Loucy (cell line): ENCODE measurements at regions not wholly inside any gene's neighbourhood (a gene's known extent, or its start where the extent isn't known, plus 50 kb on each side); places are given as distances from the start of the nearest gene placed in this dataset.
"Not testable (repeated sequence)": the region's sequence is repeated elsewhere in the genome, so short reads cannot be mapped to it uniquely, and the experiment has no call there.

Experiments
- H2AFZ ChIP-seq: fragments of 200-600 bp; sonication (generic); 2 replicates; pipeline ENCODE4 v1.6.0; 2016; ENCODE audit warnings: antibody characterized with exemption, mild to moderate bottlenecking, low read length, moderate library complexity
- H3F3A ChIP-seq: fragments of 200-600 bp; 2 replicates; pipeline ENCODE4 v1.6.0; 2016; ENCODE audit warnings: antibody characterized with exemption, low read depth, mild to moderate bottlenecking
- H3K27me3 ChIP-seq: fragments of 200-600 bp; sonication (generic); 2 replicates; pipeline ENCODE4 v1.6.1; 2014; ENCODE audit warnings: low read length, mild to moderate bottlenecking; ENCODE audit not compliant: insufficient read depth, poor library complexity, severe bottlenecking
- H3K36me3 ChIP-seq: fragments of 200-600 bp; sonication (generic); 2 replicates; pipeline ENCODE4 v1.6.1; 2016; ENCODE audit warnings: low read length; ENCODE audit not compliant: insufficient read depth
- H3K4me1 ChIP-seq: fragments of 200-600 bp; sonication (generic); 2 replicates; pipeline ENCODE4 v1.5.1; 2014; ENCODE audit warnings: low read length, mild to moderate bottlenecking; ENCODE audit not compliant: insufficient read depth, poor library complexity, severe bottlenecking
- H3K4me2 ChIP-seq: fragments of 200-600 bp; sonication (generic); 2 replicates; pipeline ENCODE4 v1.6.0; 2014; ENCODE audit warnings: antibody characterized with exemption, low read length, low read depth, mild to moderate bottlenecking; ENCODE audit not compliant: poor library complexity, severe bottlenecking
- H3K4me3 ChIP-seq: fragments of 200-600 bp; sonication (generic); 2 replicates; pipeline ENCODE4 v1.5.1; 2014; ENCODE audit warnings: low read length, mild to moderate bottlenecking, mixed read lengths; ENCODE audit not compliant: poor library complexity, severe bottlenecking
- H3K79me2 ChIP-seq: fragments of 200-600 bp; sonication (generic); 2 replicates; pipeline ENCODE4 v1.6.1; 2014; ENCODE audit warnings: low read length; ENCODE audit not compliant: insufficient read depth
- H3K9ac ChIP-seq: fragments of 200-600 bp; sonication (generic); 2 replicates; pipeline ENCODE4 v1.6.0; 2014; ENCODE audit warnings: mild to moderate bottlenecking, low read depth, low read length, moderate library complexity; ENCODE audit not compliant: poor library complexity, severe bottlenecking
- H3K9me2 ChIP-seq: fragments of 200-600 bp; sonication (generic); replicated peaks from 2 replicates; pipeline ENCODE4 v1.6.1; 2016; ENCODE audit warnings: low read depth, low read length, mixed read lengths
- H3K9me3 ChIP-seq: fragments of 200-600 bp; sonication (generic); 2 replicates; pipeline ENCODE4 v1.6.1; 2014; ENCODE audit warnings: mild to moderate bottlenecking, antibody characterized with exemption, low read length, low read depth; ENCODE audit not compliant: insufficient read depth
- H4K20me1 ChIP-seq: fragments of 200-600 bp; sonication (generic); 2 replicates; pipeline ENCODE4 v1.6.0; 2014; ENCODE audit warnings: antibody characterized with exemption, low read length, mild to moderate bottlenecking; ENCODE audit not compliant: insufficient read depth, poor library complexity, severe bottlenecking
- EZH2phosphoT487 ChIP-seq: fragments of 200-600 bp; IDR thresholded peaks from 2 replicates; pipeline ENCODE4 v1.6.1; 2018; ENCODE audit warnings: antibody characterized with exemption, mild to moderate bottlenecking, moderate library complexity, borderline replicate concordance
- TF ChIP-seq, protein P1 (sequence below): fragments of 200-600 bp; sonication (generic); conservative IDR thresholded peaks from 2 replicates; pipeline ENCODE4 v1.5.1; 2014; ENCODE audit warnings: mild to moderate bottlenecking, antibody characterized with exemption, low read length

- Histone ChIP-seq H3K9me3 (no peaks in the 10 kb centered on the region), H3F3A (no peaks in the 10 kb centered on the region), H3K4me3 (no peak overlapping the region), H3K4me2 (no peak overlapping the region), H3K36me3 (no peaks in the 10 kb centered on the region), H3K4me1 (no peaks in the 10 kb centered on the region), H3K79me2 (no peaks in the 10 kb centered on the region), H3K9ac (no peak overlapping the region), H3K27me3 (no peaks in the 10 kb centered on the region), H2AFZ (no peak overlapping the region), H3K9me2 (no peaks in the 10 kb centered on the region), H4K20me1 (no peaks in the 10 kb centered on the region)
- TF ChIP-seq EZH2phosphoT487 = no peak
These were observed 118.2 kb downstream of the FAR1 start for GRCh38 chr11:13786688-13787087.

DNA sequence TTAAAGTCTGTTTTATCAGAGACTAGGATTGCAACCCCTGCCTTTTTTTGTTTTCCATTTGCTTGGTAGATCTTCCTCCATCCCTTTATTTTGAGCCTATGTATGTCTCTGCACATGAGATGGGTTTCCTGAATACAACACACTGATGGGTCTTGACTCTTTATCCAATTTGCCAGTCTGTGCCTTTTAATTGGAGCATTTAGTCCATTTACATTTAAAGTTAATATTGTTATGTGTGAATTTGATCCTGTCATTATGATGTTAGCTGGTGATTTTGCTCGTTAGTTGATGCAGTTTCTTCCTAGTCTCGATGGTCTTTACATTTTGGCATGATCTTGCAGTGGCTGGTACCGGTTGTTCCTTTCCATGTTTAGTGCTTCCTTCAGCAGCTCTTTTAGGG, 129.1 kb downstream of the FAR1 start:
- not testable (repeated sequence) for H4K20me1 ChIP-seq, H3K4me3 ChIP-seq, H3K4me1 ChIP-seq, H3K79me2 ChIP-seq, H3K9ac ChIP-seq, H3F3A ChIP-seq, H3K9me2 ChIP-seq, H3K36me3 ChIP-seq, H3K4me2 ChIP-seq, H3K27me3 ChIP-seq, H3K9me3 ChIP-seq, H2AFZ ChIP-seq

GRCh38 chr11:13800901-13801300, 132.4 kb downstream of the FAR1 start:
- Histone ChIP-seq H3K9me3 (peaks cover 7% of the 10 kb centered on the region), H3F3A (no peaks in the 10 kb centered on the region), H3K4me3 (no peak overlapping the region), H3K79me2 (no peaks in the 10 kb centered on the region), H3K27me3 (no peaks in the 10 kb centered on the region), H3K9ac (no peak overlapping the region), H4K20me1 (no peaks in the 10 kb centered on the region), H3K36me3 (no peaks in the 10 kb centered on the region), H3K4me1 (no peaks in the 10 kb centered on the region), H3K9me2 (no peaks in the 10 kb centered on the region), H3K4me2 (no peak overlapping the region), H2AFZ (no peak overlapping the region)
- no peak for TF ChIP-seq EZH2phosphoT487
- TF ChIP-seq, protein P1, sequence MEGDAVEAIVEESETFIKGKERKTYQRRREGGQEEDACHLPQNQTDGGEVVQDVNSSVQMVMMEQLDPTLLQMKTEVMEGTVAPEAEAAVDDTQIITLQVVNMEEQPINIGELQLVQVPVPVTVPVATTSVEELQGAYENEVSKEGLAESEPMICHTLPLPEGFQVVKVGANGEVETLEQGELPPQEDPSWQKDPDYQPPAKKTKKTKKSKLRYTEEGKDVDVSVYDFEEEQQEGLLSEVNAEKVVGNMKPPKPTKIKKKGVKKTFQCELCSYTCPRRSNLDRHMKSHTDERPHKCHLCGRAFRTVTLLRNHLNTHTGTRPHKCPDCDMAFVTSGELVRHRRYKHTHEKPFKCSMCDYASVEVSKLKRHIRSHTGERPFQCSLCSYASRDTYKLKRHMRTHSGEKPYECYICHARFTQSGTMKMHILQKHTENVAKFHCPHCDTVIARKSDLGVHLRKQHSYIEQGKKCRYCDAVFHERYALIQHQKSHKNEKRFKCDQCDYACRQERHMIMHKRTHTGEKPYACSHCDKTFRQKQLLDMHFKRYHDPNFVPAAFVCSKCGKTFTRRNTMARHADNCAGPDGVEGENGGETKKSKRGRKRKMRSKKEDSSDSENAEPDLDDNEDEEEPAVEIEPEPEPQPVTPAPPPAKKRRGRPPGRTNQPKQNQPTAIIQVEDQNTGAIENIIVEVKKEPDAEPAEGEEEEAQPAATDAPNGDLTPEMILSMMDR = no peak

DNA sequence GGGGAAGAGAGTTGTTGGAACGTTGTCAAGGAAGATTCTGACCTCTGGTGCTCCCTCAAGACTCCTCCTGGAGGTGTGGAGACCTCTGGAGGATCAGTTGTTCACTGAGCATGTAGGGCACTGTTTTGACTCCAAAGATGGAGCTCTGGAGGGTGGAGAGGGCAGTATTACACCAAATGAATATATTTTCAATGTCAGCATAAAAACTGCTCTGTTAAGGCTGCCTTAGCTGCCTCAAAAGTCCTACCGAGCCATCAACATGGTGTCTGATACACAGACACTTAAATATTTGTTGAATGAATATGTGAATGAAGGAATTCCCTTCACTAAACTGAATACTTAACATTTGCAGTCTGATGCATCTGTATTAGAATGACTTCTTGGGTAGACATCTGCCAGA, 144.2 kb upstream of the SPON1 start:
- Histone ChIP-seq H3K79me2 (no peaks in the 10 kb centered on the region), H3K4me3 (no peak overlapping the region), H3F3A (no peaks in the 10 kb centered on the region), H3K9me2 (no peaks in the 10 kb centered on the region), H3K4me2 (no peak overlapping the region), H3K9ac (no peak overlapping the region), H4K20me1 (no peaks in the 10 kb centered on the region), H2AFZ (no peak overlapping the region), H3K36me3 (no peaks in the 10 kb centered on the region), H3K9me3 (no peaks in the 10 kb centered on the region), H3K27me3 (no peaks in the 10 kb centered on the region), H3K4me1 (no peaks in the 10 kb centered on the region)
- TF ChIP-seq, protein P1 = no peak
- no peak for TF ChIP-seq EZH2phosphoT487
